ENCODE measurements at regions not wholly inside any gene's neighbourhood (a gene's known extent, or its start where the extent isn't known, plus 50 kb on each side); places are given as distances from the start of the nearest gene placed in this dataset.

GRCh38 chr15:69631005-69631404 lies 178.4 kb downstream of the RPLP1 start:
- no peak for TF ChIP-seq CTCF (optimal IDR thresholded peaks at IDR 0.05 in 1 of 3, IDR thresholded peaks at IDR 0.05 in 1 of 3, conservative IDR thresholded peaks at IDR 0.05 in 1 of 3; ENCODE audit: extremely low read depth in 1 of 3, insufficient read depth in 2 of 3, low read length in 3 of 3)
- TF ChIP-seq EZH2 (IDR thresholded peaks at IDR 0.05; ENCODE audit: low read length): no peak

Data from keratinocyte (primary cell).